HL-60 (cell line): ENCODE measurements at regions not wholly inside any gene's neighbourhood (a gene's known extent, or its start where the extent isn't known, plus 50 kb on each side); places are given as distances from the start of the nearest gene placed in this dataset.

Source experiments
- DNase-seq, 2 experiments: peaks; one replicate each; pipeline ENCODE4 v3.0.0-alpha.2; 2010 to 2020; ENCODE audit warnings: low read depth in 1 of 2, low spot score in 1 of 2
- H3K27ac ChIP-seq: fragments of 250-450 bp; sonication (Bioruptor Pico); replicated peaks from 2 replicates; pipeline ENCODE4 v1.5.1; 2020; ENCODE audit warnings: mild to moderate bottlenecking, moderate library complexity
- H3K27me3 ChIP-seq: fragments of 250-450 bp; sonication (Bioruptor Pico); 2 replicates; pipeline ENCODE4 v1.5.1; 2021; ENCODE audit warnings: mild to moderate bottlenecking, moderate library complexity; ENCODE audit not compliant: insufficient read depth, poor library complexity, severe bottlenecking
- H3K4me3 ChIP-seq: replicated peaks from 2 replicates; pipeline ENCODE4 v1.5.1; 2011; ENCODE audit warnings: mild to moderate bottlenecking, control low read depth, low read length; ENCODE audit not compliant: insufficient read depth
- GABPA ChIP-seq: IDR thresholded peaks from 2 replicates; pipeline ENCODE4 v1.6.1; 2012; ENCODE audit warnings: low read depth
- POLR2AphosphoS5 ChIP-seq: IDR thresholded peaks from 2 replicates; pipeline ENCODE4 v1.6.1; 2012; ENCODE audit warnings: low read depth
- SPI1 ChIP-seq: IDR thresholded peaks from 2 replicates; pipeline ENCODE4 v1.6.1; 2012; ENCODE audit warnings: low read depth, mild to moderate bottlenecking, borderline replicate concordance
- TF ChIP-seq, protein P1 (sequence below): IDR thresholded peaks from 2 replicates; pipeline ENCODE4 v1.6.1; 2012; ENCODE audit warnings: low read depth; ENCODE audit not compliant: insufficient replicate concordance
- TF ChIP-seq, protein P2 (sequence below): IDR thresholded peaks from one replicate; pipeline ENCODE4 v1.5.1; 2011; ENCODE audit warnings: low read length, control low read depth, inconsistent platforms; ENCODE audit not compliant: insufficient read depth

DNA sequence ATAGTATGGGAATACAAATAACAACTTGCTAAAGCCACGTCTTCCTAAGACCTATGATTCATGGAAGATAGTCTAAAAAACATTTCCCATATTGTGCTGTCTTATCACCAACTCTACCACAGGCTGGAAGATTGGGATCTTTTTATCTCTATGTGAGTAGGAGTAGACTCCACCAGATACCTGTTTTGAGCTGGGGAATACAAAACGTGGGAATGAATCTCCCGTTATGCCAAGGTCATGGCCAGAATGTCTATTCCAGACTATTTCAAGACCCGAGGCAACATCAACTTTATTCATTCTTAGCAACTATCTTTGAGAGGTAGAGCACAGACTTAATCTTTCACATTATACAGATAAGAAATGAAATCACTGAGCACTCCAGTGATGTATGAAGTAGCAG, 2350.9 kb upstream of the WWC1 start:
- H3K27ac ChIP-seq = no peak overlapping the region
- no peaks in the 10 kb centered on the region for H3K27me3 ChIP-seq
- no peak for DNase-seq
- TF ChIP-seq GABPA = no peak
- TF ChIP-seq POLR2AphosphoS5 = no peak
- TF ChIP-seq, protein P1, sequence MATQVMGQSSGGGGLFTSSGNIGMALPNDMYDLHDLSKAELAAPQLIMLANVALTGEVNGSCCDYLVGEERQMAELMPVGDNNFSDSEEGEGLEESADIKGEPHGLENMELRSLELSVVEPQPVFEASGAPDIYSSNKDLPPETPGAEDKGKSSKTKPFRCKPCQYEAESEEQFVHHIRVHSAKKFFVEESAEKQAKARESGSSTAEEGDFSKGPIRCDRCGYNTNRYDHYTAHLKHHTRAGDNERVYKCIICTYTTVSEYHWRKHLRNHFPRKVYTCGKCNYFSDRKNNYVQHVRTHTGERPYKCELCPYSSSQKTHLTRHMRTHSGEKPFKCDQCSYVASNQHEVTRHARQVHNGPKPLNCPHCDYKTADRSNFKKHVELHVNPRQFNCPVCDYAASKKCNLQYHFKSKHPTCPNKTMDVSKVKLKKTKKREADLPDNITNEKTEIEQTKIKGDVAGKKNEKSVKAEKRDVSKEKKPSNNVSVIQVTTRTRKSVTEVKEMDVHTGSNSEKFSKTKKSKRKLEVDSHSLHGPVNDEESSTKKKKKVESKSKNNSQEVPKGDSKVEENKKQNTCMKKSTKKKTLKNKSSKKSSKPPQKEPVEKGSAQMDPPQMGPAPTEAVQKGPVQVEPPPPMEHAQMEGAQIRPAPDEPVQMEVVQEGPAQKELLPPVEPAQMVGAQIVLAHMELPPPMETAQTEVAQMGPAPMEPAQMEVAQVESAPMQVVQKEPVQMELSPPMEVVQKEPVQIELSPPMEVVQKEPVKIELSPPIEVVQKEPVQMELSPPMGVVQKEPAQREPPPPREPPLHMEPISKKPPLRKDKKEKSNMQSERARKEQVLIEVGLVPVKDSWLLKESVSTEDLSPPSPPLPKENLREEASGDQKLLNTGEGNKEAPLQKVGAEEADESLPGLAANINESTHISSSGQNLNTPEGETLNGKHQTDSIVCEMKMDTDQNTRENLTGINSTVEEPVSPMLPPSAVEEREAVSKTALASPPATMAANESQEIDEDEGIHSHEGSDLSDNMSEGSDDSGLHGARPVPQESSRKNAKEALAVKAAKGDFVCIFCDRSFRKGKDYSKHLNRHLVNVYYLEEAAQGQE = no peak
- TF ChIP-seq SPI1 = no peak
- no peak overlapping the region for H3K4me3 ChIP-seq

GRCh38 chr5:165956854-165957253, 2334.6 kb upstream of the WWC1 start:
- Histone ChIP-seq H3K4me3 (no peak overlapping the region), H3K27me3 (no peaks in the 10 kb centered on the region), H3K27ac (no peak overlapping the region)
- DNase-seq = no peak
- TF ChIP-seq GABPA = no peak
- TF ChIP-seq, protein P2, sequence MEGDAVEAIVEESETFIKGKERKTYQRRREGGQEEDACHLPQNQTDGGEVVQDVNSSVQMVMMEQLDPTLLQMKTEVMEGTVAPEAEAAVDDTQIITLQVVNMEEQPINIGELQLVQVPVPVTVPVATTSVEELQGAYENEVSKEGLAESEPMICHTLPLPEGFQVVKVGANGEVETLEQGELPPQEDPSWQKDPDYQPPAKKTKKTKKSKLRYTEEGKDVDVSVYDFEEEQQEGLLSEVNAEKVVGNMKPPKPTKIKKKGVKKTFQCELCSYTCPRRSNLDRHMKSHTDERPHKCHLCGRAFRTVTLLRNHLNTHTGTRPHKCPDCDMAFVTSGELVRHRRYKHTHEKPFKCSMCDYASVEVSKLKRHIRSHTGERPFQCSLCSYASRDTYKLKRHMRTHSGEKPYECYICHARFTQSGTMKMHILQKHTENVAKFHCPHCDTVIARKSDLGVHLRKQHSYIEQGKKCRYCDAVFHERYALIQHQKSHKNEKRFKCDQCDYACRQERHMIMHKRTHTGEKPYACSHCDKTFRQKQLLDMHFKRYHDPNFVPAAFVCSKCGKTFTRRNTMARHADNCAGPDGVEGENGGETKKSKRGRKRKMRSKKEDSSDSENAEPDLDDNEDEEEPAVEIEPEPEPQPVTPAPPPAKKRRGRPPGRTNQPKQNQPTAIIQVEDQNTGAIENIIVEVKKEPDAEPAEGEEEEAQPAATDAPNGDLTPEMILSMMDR = no peak
- TF ChIP-seq, protein P1 = no peak
- TF ChIP-seq POLR2AphosphoS5 = no peak
- no peak for TF ChIP-seq SPI1

- TF ChIP-seq, protein P1 = no peak
- TF ChIP-seq SPI1 (no peak), POLR2AphosphoS5 (no peak), GABPA (no peak)
- TF ChIP-seq, protein P2 = no peak
- DNase-seq = no peak
- Histone ChIP-seq H3K27me3 (no peaks in the 10 kb centered on the region), H3K4me3 (no peak overlapping the region), H3K27ac (no peak overlapping the region)
Measured at GRCh38 chr5:165981671-165982070, 2309.8 kb upstream of the WWC1 start.
